K562 (cell line): ENCODE measurements at regions not wholly inside any gene's neighbourhood (a gene's known extent, or its start where the extent isn't known, plus 50 kb on each side); places are given as distances from the start of the nearest gene placed in this dataset.

Experiments used
- ASH1L ChIP-seq: fragments of 450-650 bp; IDR thresholded peaks from 2 replicates; pipeline ENCODE4 v1.6.1; 2018; ENCODE audit warnings: borderline replicate concordance, mild to moderate bottlenecking, low read depth; ENCODE audit not compliant: partially characterized antibody
- CBX1 ChIP-seq: sonication (generic); IDR thresholded peaks from 2 replicates; pipeline ENCODE4 v1.6.1; 2016; ENCODE audit warnings: antibody characterized with exemption, low read depth, mild to moderate bottlenecking
- ESRRA ChIP-seq: fragments of 450-650 bp; IDR thresholded peaks from 2 replicates; pipeline ENCODE4 v1.6.1; 2014; ENCODE audit warnings: low read depth, mild to moderate bottlenecking, moderate library complexity, borderline replicate concordance
- GABPB1 ChIP-seq: sonication (generic); formaldehyde crosslinking; IDR thresholded peaks from 2 replicates; pipeline ENCODE4 v1.8.0; 2022; ENCODE audit warnings: mild to moderate bottlenecking, missing genetic modification reagents
- KLF10 ChIP-seq: fragments of 250-450 bp; sonication (Bioruptor Pico); IDR thresholded peaks from 2 replicates; pipeline ENCODE4 v1.6.1; 2021; ENCODE audit warnings: matching md5 sums
- L3MBTL2 ChIP-seq: fragments of 450-650 bp; IDR thresholded peaks from 2 replicates; pipeline ENCODE4 v1.6.1; 2016; ENCODE audit warnings: mild to moderate bottlenecking, moderate library complexity
- POLR2G ChIP-seq: fragments of 200-400 bp; formaldehyde crosslinking; IDR thresholded peaks from 2 replicates; pipeline ENCODE4 v1.6.1; 2017; ENCODE audit warnings: low read depth, mild to moderate bottlenecking, antibody characterized with exemption, low read length, moderate library complexity
- TCF7L2 ChIP-seq: fragments of 150-350 bp; IDR thresholded peaks from 2 replicates; pipeline ENCODE4 v1.6.1; 2016; ENCODE audit warnings: low read depth, mild to moderate bottlenecking, low read length, moderate library complexity
- YBX1 ChIP-seq: fragments of 450-650 bp; IDR thresholded peaks from 2 replicates; pipeline ENCODE4 v1.7.1; 2016; ENCODE audit warnings: mild to moderate bottlenecking
- ZNF133 ChIP-seq: fragments of 250-450 bp; sonication (Bioruptor Pico); IDR thresholded peaks from 2 replicates; pipeline ENCODE4 v1.4.0; 2020; ENCODE audit warnings: mild to moderate bottlenecking
- ZNF140 ChIP-seq: fragments of 250-450 bp; sonication (Bioruptor Pico); IDR thresholded peaks from 2 replicates; pipeline ENCODE4 v1.8.0; 2021; ENCODE audit warnings: moderate library complexity, mild to moderate bottlenecking, inconsistent platforms
- ZNF165 ChIP-seq: fragments of 250-450 bp; sonication (Bioruptor Pico); IDR thresholded peaks from 2 replicates; pipeline ENCODE4 v1.4.0; 2020; ENCODE audit warnings: borderline replicate concordance
- ZNF318 ChIP-seq, 2 experiments: fragments of 450-650 bp; IDR thresholded peaks; 2 replicates each; pipeline ENCODE4 v1.6.1; 2016; ENCODE audit warnings: mild to moderate bottlenecking in 2 of 2, borderline replicate concordance in 1 of 2, low read depth in 1 of 2, moderate library complexity in 1 of 2
- ZNF408 ChIP-seq: fragments of 250-450 bp; sonication (Bioruptor Pico); IDR thresholded peaks from 2 replicates; pipeline ENCODE4 v1.4.0; 2020; ENCODE audit warnings: low read depth, mild to moderate bottlenecking, moderate library complexity
- TF ChIP-seq, protein P1 (sequence below), 2 experiments: fragments of 200-800 bp in 1 of 2; sonication (Bioruptor generic) in 1 of 2; sonication (generic) in 1 of 2; formaldehyde crosslinking in 1 of 2; IDR thresholded peaks in 1 of 2; conservative IDR thresholded peaks in 1 of 2; 2 replicates each; pipeline versions ENCODE4 v1.5.0 to v1.6.1; 2016 to 2020; ENCODE audit warnings: missing compliant biosample characterization in 1 of 2, missing genetic modification characterization in 1 of 2, missing genetic modification reagents in 1 of 2
- TF ChIP-seq, protein P2 (sequence below): fragments of 450-650 bp; IDR thresholded peaks from 2 replicates; pipeline ENCODE4 v1.6.1; 2016; ENCODE audit warnings: missing biosample characterization, missing genetic modification characterization

- TF ChIP-seq ZNF318 (IDR thresholded peaks at IDR 0.05; ENCODE audit: borderline replicate concordance in 1 of 2, low read depth in 1 of 2) (no peak), POLR2G (no peak), KLF10 (no peak), ZNF165 (CRISPR knock-in tag) (no peak), L3MBTL2 (no peak), ESRRA (no peak), CBX1 (no peak), GABPB1 (CRISPR knock-in tag) (no peak), YBX1 (no peak), ASH1L (no peak), ZNF140 (no peak), TCF7L2 (no peak), ZNF408 (CRISPR knock-in tag) (no peak), ZNF133 (CRISPR knock-in tag) (no peak)
- TF ChIP-seq, protein P1, sequence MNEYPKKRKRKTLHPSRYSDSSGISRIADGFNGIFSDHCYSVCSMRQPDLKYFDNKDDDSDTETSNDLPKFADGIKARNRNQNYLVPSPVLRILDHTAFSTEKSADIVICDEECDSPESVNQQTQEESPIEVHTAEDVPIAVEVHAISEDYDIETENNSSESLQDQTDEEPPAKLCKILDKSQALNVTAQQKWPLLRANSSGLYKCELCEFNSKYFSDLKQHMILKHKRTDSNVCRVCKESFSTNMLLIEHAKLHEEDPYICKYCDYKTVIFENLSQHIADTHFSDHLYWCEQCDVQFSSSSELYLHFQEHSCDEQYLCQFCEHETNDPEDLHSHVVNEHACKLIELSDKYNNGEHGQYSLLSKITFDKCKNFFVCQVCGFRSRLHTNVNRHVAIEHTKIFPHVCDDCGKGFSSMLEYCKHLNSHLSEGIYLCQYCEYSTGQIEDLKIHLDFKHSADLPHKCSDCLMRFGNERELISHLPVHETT (CRISPR knock-in tag; conservative IDR thresholded peaks at IDR 0.05 in 1 of 2, IDR thresholded peaks at IDR 0.05 in 1 of 2), result no peak
- TF ChIP-seq, protein P2, sequence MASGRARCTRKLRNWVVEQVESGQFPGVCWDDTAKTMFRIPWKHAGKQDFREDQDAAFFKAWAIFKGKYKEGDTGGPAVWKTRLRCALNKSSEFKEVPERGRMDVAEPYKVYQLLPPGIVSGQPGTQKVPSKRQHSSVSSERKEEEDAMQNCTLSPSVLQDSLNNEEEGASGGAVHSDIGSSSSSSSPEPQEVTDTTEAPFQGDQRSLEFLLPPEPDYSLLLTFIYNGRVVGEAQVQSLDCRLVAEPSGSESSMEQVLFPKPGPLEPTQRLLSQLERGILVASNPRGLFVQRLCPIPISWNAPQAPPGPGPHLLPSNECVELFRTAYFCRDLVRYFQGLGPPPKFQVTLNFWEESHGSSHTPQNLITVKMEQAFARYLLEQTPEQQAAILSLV (tag), result no peak
Measured at GRCh38 chr4:161132715-161133425, 1030.9 kb downstream of the FSTL5 start (continued).
